K562 (cell line): ENCODE measurements at regions not wholly inside any gene's neighbourhood (a gene's known extent, or its start where the extent isn't known, plus 50 kb on each side); places are given as distances from the start of the nearest gene placed in this dataset.

ENCODE experiments used
- ESRRA ChIP-seq: fragments of 450-650 bp; IDR thresholded peaks from 2 replicates; pipeline ENCODE4 v1.6.1; 2014; ENCODE audit warnings: low read depth, mild to moderate bottlenecking, moderate library complexity, borderline replicate concordance
- GTF2A2 ChIP-seq: IDR thresholded peaks from 2 replicates; pipeline ENCODE4 v1.6.1; 2016; ENCODE audit warnings: mild to moderate bottlenecking, missing genetic modification characterization, missing compliant biosample characterization
- POLR2H ChIP-seq: IDR thresholded peaks from 2 replicates; pipeline ENCODE4 v1.6.1; 2016; ENCODE audit warnings: missing genetic modification characterization, low read depth, mild to moderate bottlenecking, control low read depth, missing compliant biosample characterization, moderate library complexity
- PTBP1 ChIP-seq: fragments of 200-400 bp; formaldehyde crosslinking; IDR thresholded peaks from 2 replicates; pipeline ENCODE4 v1.6.1; 2017; ENCODE audit warnings: low read depth, low read length
- RBM25 ChIP-seq: fragments of 200-400 bp; formaldehyde crosslinking; IDR thresholded peaks from 2 replicates; pipeline ENCODE4 v1.6.1; 2018; ENCODE audit warnings: low read length, low read depth, moderate library complexity; ENCODE audit not compliant: severe bottlenecking
- STAT5B ChIP-seq: fragments of 250-450 bp; sonication (Bioruptor Pico); IDR thresholded peaks from 2 replicates; pipeline ENCODE4 v1.8.0; 2021; ENCODE audit warnings: mild to moderate bottlenecking, inconsistent platforms
- TAF15 ChIP-seq: fragments of 200-400 bp; formaldehyde crosslinking; IDR thresholded peaks from 2 replicates; pipeline ENCODE4 v1.6.1; 2017; ENCODE audit warnings: mild to moderate bottlenecking, low read depth, low read length, moderate library complexity
- U2AF1 ChIP-seq: fragments of 200-400 bp; formaldehyde crosslinking; optimal IDR thresholded peaks from 2 replicates; pipeline ENCODE3; 2017; ENCODE audit warnings: mild to moderate bottlenecking, low read depth, low read length, moderate library complexity
- ZNF311 ChIP-seq: fragments of 250-450 bp; sonication (Bioruptor Pico); IDR thresholded peaks from 2 replicates; pipeline ENCODE4 v1.4.0; 2020; ENCODE audit warnings: mild to moderate bottlenecking, moderate library complexity
- ZNF507 ChIP-seq: conservative IDR thresholded peaks from 2 replicates; pipeline ENCODE4 v1.6.1; 2017; ENCODE audit warnings: missing genetic modification characterization, missing compliant biosample characterization
- ZNF644 ChIP-seq: fragments of 200-800 bp; sonication (Bioruptor generic); IDR thresholded peaks from 2 replicates; pipeline ENCODE4 v1.6.1; 2016; ENCODE audit warnings: low read depth, missing genetic modification characterization, missing compliant biosample characterization
- TF ChIP-seq, protein P1 (sequence below): fragments of 200-600 bp; sonication (generic); IDR thresholded peaks from one replicate; pipeline ENCODE4 v1.6.1; 2012; ENCODE audit warnings: mild to moderate bottlenecking, low read depth, low read length, inconsistent platforms
- TF ChIP-seq, protein P2 (sequence below): fragments of 450-650 bp; formaldehyde crosslinking; IDR thresholded peaks from 2 replicates; pipeline ENCODE4 v1.4.0; 2020; ENCODE audit warnings: mild to moderate bottlenecking, moderate library complexity
- TF ChIP-seq, protein P3 (sequence below): fragments of 250-450 bp; sonication (Bioruptor Pico); IDR thresholded peaks from 2 replicates; pipeline ENCODE4 v1.6.1; 2021; ENCODE audit warnings: mild to moderate bottlenecking
- TF ChIP-seq, protein P4 (sequence below): fragments of 450-650 bp; IDR thresholded peaks from 2 replicates; pipeline ENCODE4 v1.6.1; 2016; ENCODE audit warnings: missing biosample characterization, missing genetic modification characterization

DNA sequence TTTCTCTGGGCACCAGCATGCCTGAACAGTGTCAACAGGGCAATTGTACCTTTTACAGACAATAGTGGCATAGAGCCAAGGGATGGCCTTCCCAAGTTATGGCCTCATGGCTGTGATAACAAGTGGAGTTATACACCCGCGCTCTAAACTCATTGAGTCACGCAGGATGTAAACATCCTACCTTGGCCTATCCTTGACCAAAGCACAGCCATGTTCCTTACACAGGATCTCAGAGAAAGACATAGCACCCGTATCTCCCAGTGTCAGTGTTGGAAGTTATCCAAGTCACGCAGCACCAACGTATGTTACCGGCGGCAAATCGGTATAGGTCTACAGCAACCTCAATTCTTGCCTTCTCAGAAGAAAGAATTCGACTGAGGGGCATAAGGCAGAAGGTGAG is 1654.9 kb upstream of the LRRTM3 start (continued):
- TF ChIP-seq, protein P1, sequence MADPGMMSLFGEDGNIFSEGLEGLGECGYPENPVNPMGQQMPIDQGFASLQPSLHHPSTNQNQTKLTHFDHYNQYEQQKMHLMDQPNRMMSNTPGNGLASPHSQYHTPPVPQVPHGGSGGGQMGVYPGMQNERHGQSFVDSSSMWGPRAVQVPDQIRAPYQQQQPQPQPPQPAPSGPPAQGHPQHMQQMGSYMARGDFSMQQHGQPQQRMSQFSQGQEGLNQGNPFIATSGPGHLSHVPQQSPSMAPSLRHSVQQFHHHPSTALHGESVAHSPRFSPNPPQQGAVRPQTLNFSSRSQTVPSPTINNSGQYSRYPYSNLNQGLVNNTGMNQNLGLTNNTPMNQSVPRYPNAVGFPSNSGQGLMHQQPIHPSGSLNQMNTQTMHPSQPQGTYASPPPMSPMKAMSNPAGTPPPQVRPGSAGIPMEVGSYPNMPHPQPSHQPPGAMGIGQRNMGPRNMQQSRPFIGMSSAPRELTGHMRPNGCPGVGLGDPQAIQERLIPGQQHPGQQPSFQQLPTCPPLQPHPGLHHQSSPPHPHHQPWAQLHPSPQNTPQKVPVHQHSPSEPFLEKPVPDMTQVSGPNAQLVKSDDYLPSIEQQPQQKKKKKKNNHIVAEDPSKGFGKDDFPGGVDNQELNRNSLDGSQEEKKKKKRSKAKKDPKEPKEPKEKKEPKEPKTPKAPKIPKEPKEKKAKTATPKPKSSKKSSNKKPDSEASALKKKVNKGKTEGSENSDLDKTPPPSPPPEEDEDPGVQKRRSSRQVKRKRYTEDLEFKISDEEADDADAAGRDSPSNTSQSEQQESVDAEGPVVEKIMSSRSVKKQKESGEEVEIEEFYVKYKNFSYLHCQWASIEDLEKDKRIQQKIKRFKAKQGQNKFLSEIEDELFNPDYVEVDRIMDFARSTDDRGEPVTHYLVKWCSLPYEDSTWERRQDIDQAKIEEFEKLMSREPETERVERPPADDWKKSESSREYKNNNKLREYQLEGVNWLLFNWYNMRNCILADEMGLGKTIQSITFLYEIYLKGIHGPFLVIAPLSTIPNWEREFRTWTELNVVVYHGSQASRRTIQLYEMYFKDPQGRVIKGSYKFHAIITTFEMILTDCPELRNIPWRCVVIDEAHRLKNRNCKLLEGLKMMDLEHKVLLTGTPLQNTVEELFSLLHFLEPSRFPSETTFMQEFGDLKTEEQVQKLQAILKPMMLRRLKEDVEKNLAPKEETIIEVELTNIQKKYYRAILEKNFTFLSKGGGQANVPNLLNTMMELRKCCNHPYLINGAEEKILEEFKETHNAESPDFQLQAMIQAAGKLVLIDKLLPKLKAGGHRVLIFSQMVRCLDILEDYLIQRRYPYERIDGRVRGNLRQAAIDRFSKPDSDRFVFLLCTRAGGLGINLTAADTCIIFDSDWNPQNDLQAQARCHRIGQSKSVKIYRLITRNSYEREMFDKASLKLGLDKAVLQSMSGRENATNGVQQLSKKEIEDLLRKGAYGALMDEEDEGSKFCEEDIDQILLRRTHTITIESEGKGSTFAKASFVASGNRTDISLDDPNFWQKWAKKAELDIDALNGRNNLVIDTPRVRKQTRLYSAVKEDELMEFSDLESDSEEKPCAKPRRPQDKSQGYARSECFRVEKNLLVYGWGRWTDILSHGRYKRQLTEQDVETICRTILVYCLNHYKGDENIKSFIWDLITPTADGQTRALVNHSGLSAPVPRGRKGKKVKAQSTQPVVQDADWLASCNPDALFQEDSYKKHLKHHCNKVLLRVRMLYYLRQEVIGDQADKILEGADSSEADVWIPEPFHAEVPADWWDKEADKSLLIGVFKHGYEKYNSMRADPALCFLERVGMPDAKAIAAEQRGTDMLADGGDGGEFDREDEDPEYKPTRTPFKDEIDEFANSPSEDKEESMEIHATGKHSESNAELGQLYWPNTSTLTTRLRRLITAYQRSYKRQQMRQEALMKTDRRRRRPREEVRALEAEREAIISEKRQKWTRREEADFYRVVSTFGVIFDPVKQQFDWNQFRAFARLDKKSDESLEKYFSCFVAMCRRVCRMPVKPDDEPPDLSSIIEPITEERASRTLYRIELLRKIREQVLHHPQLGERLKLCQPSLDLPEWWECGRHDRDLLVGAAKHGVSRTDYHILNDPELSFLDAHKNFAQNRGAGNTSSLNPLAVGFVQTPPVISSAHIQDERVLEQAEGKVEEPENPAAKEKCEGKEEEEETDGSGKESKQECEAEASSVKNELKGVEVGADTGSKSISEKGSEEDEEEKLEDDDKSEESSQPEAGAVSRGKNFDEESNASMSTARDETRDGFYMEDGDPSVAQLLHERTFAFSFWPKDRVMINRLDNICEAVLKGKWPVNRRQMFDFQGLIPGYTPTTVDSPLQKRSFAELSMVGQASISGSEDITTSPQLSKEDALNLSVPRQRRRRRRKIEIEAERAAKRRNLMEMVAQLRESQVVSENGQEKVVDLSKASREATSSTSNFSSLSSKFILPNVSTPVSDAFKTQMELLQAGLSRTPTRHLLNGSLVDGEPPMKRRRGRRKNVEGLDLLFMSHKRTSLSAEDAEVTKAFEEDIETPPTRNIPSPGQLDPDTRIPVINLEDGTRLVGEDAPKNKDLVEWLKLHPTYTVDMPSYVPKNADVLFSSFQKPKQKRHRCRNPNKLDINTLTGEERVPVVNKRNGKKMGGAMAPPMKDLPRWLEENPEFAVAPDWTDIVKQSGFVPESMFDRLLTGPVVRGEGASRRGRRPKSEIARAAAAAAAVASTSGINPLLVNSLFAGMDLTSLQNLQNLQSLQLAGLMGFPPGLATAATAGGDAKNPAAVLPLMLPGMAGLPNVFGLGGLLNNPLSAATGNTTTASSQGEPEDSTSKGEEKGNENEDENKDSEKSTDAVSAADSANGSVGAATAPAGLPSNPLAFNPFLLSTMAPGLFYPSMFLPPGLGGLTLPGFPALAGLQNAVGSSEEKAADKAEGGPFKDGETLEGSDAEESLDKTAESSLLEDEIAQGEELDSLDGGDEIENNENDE, result no peak
- no peak for TF ChIP-seq STAT5B (CRISPR knock-in tag)
- peak; percentile 59; the same call in 1 of the 2 replicates for TF ChIP-seq GTF2A2 (tag)
- TF ChIP-seq ESRRA, result no peak
- TF ChIP-seq, protein P2, sequence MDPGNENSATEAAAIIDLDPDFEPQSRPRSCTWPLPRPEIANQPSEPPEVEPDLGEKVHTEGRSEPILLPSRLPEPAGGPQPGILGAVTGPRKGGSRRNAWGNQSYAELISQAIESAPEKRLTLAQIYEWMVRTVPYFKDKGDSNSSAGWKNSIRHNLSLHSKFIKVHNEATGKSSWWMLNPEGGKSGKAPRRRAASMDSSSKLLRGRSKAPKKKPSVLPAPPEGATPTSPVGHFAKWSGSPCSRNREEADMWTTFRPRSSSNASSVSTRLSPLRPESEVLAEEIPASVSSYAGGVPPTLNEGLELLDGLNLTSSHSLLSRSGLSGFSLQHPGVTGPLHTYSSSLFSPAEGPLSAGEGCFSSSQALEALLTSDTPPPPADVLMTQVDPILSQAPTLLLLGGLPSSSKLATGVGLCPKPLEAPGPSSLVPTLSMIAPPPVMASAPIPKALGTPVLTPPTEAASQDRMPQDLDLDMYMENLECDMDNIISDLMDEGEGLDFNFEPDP (CRISPR knock-in tag), result peak; percentile 92
- 0 out of 2 replicates have a peak, but pooled peaks have one; percentile 42 for TF ChIP-seq ZNF644
- TF ChIP-seq RBM25, result no peak
- 0 out of 2 replicates have a peak, but pooled peaks have one; percentile 40 for TF ChIP-seq ZNF311
- TF ChIP-seq TAF15, result no peak
- TF ChIP-seq PTBP1, result no peak
- TF ChIP-seq ZNF507, result no peak
- TF ChIP-seq, protein P3, sequence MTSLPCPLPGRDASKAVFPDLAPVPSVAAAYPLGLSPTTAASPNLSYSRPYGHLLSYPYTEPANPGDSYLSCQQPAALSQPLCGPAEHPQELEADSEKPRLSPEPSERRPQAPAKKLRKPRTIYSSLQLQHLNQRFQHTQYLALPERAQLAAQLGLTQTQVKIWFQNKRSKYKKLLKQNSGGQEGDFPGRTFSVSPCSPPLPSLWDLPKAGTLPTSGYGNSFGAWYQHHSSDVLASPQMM, result no peak
- TF ChIP-seq POLR2H (tag), result no peak
- TF ChIP-seq U2AF1, result no peak
- TF ChIP-seq, protein P4, sequence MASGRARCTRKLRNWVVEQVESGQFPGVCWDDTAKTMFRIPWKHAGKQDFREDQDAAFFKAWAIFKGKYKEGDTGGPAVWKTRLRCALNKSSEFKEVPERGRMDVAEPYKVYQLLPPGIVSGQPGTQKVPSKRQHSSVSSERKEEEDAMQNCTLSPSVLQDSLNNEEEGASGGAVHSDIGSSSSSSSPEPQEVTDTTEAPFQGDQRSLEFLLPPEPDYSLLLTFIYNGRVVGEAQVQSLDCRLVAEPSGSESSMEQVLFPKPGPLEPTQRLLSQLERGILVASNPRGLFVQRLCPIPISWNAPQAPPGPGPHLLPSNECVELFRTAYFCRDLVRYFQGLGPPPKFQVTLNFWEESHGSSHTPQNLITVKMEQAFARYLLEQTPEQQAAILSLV (tag), result peak; percentile 75
